ENCODE measurements at regions not wholly inside any gene's neighbourhood (a gene's known extent, or its start where the extent isn't known, plus 50 kb on each side); places are given as distances from the start of the nearest gene placed in this dataset.
"Not testable (repeated sequence)": the region's sequence is repeated elsewhere in the genome, so short reads cannot be mapped to it uniquely, and the experiment has no call there.

DNA sequence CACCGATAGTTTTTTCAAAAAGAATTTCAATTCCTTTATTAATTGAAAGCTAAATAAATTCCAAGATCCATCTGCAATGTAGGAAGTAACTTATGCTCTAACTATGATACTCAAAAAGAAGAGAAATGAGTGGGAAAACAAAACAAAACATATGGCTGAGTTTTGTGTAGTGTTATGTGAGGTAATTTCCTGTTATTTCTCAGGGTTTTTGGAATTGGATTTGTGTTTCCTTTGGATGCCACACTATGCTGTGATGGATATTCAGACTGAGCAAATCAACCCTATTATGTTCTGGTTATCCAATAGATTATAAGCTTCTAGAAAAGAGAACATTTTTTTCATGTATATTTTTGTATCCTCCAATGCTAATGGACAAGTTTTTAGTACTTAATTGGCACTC is 73.4 kb upstream of the RAPGEF2 start:
- Histone ChIP-seq H3K27me3 (ENCODE audit: control insufficient read depth, insufficient read depth, low read length) (no peaks in the 10 kb centered on the region), H3K36me3 (ENCODE audit: control insufficient read depth, insufficient read depth, low read length) (no peaks in the 10 kb centered on the region), H3K27ac (ENCODE audit: low read length) (no peak overlapping the region), H3K4me3 (ENCODE audit: low read length) (no peak overlapping the region), H3K9me3 (replicated peaks; ENCODE audit: control insufficient read depth, low read depth, low read length) (no peaks in the 10 kb centered on the region), H3K4me1 (ENCODE audit: control insufficient read depth, insufficient read depth, low read length) (no peaks in the 10 kb centered on the region)
- no CpG with 5 or more reads among the region's 1 CpG for WGBS (ENCODE audit: insufficient coverage)
- no peak for DNase-seq

DNA sequence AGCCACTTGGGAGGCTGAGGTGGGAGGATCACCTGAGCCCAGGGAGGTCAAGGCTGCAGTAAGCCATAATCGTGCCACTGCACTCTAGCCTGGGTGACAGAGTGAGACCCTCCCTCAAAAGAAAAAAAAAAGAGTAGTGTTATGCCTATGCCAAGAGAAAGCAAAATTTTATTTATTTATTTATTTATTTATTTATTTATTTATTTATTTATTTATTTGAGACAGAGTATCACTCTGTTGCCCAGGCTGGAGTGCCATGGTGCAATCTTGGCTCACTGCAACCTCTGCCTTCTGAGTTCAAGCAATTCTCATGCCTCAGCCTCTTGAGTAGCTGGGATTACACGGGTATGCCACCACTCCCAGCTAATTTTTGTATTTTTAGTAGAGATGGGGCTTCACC is 72.6 kb upstream of the RAPGEF2 start:
- no CpG with 5 or more reads among the region's 2 CpGs for whole genome bisulfite sequencing (ENCODE audit: insufficient coverage)
- H3K4me3 ChIP-seq (ENCODE audit: low read length); H3K27me3 ChIP-seq (ENCODE audit: control insufficient read depth, insufficient read depth, low read length); H3K27ac ChIP-seq (ENCODE audit: low read length); DNase-seq; H3K36me3 ChIP-seq (ENCODE audit: control insufficient read depth, insufficient read depth, low read length); H3K4me1 ChIP-seq (ENCODE audit: control insufficient read depth, insufficient read depth, low read length); H3K9me3 ChIP-seq (replicated peaks; ENCODE audit: control insufficient read depth, low read depth, low read length): not testable (repeated sequence)

DNA sequence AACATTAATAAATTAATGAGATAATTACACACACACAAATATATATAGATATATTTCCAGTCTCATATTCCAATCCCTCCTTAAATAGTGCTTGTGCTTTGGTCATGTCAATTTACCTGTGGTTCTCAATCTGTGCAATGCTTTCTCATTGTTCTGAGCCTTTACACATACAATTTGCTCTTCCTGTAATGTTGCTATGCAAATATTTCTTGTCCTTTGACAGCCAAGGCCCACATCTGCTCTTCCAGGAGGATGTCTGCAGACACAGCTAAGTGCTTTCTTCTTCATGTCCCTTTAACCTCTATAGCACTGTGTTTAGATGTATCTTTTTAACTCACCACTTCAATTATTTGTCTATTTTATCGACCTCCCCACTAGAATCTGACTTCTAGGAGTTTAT is 67.3 kb upstream of the RAPGEF2 start:
- Histone ChIP-seq H3K36me3 (ENCODE audit: control insufficient read depth, insufficient read depth, low read length) (no peaks in the 10 kb centered on the region), H3K4me3 (ENCODE audit: low read length) (no peak overlapping the region), H3K27me3 (ENCODE audit: control insufficient read depth, insufficient read depth, low read length) (no peaks in the 10 kb centered on the region), H3K27ac (ENCODE audit: low read length) (no peak overlapping the region), H3K4me1 (ENCODE audit: control insufficient read depth, insufficient read depth, low read length) (no peaks in the 10 kb centered on the region), H3K9me3 (replicated peaks; ENCODE audit: control insufficient read depth, low read depth, low read length) (no peaks in the 10 kb centered on the region)
- WGBS (ENCODE audit: insufficient coverage), result no CpG with 5 or more reads among the region's 1 CpG
- DNase-seq, result no peak

DNA sequence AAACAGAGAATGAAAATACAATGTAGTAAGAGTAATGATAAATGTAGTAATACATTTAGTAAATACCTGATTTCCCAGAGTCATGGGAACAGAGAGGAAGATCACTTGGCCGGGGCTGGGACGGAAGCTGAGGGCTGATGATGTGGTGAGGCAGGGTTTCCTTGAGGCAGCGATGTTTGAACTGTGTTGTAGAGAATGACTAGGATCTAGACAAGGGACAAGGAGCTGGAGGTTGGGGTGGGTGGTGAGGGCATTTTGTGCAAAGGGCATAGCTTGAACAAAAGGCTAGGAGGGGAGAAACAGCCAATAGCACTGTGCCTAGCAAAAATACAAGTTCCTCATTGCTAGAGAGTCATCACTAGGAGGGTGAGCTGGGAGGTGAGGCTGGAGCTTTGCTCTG is 64.3 kb upstream of the RAPGEF2 start:
- Histone ChIP-seq H3K27ac (ENCODE audit: low read length) (no peak overlapping the region), H3K36me3 (ENCODE audit: control insufficient read depth, insufficient read depth, low read length) (no peaks in the 10 kb centered on the region), H3K4me1 (ENCODE audit: control insufficient read depth, insufficient read depth, low read length) (no peaks in the 10 kb centered on the region), H3K4me3 (ENCODE audit: low read length) (no peak overlapping the region), H3K9me3 (replicated peaks; ENCODE audit: control insufficient read depth, low read depth, low read length) (no peaks in the 10 kb centered on the region), H3K27me3 (ENCODE audit: control insufficient read depth, insufficient read depth, low read length) (no peaks in the 10 kb centered on the region)
- no peak for DNase-seq
- WGBS (ENCODE audit: insufficient coverage), result 81% methylated on average over 3 of the region's 3 CpGs

DNA sequence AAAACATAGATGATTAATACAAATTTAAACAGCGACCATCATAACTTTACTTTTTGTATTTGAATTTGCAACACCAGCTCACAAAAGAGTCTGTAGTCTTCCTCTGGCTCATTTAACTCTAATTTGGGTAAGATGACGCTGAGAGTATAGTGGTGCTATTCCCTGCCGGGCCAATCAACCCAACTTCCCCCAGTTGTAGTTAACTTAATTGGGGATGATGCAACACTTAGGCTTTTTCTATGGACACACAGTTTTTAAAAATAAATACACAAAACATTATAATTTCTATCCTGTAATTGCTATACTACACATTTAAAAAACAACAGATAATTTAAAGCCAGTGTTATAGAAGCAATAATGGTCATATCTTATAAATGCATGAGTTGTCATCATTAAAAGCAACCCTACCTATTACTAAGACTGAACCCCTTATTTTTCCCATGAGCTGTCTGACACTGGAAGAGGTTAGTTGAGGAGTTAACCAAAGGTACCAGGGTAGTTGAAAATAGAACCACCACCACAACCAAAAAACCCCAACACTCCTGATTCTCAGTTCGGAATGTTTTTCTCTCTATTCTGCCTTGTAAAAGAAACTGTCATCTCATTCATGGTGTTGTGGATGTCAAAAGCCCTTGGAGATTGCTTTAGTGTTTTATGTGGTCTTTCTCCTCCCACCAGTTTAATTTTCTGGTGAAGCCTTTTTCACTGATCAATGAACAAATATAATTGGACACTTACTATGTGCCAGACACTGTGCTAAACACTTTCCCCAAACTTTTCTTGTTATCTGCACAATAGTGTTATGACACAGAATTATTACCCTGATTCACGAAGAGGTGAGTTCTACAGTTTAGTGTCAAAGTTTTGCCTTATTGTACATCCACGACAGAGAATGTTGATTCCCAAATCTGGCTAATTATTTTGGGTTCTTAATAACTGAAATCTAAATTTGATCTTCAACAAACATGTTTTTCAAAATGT is 61.5 kb upstream of the RAPGEF2 start:
- H3K9me3 ChIP-seq (replicated peaks; ENCODE audit: control insufficient read depth, low read depth, low read length), result no peaks in the 10 kb centered on the region
- no peaks in the 10 kb centered on the region for H3K36me3 ChIP-seq (ENCODE audit: control insufficient read depth, insufficient read depth, low read length)
- no peaks in the 10 kb centered on the region for H3K27me3 ChIP-seq (ENCODE audit: control insufficient read depth, insufficient read depth, low read length)
- DNase-seq, result no peak
- H3K4me3 ChIP-seq (ENCODE audit: low read length), result no peak overlapping the region
- no CpG with 5 or more reads among the region's 6 CpGs for WGBS (ENCODE audit: insufficient coverage)
- H3K27ac ChIP-seq (ENCODE audit: low read length), result no peak overlapping the region
- no peaks in the 10 kb centered on the region for H3K4me1 ChIP-seq (ENCODE audit: control insufficient read depth, insufficient read depth, low read length)

GRCh38 chr4:159042097-159042605 is 60.7 kb upstream of the RAPGEF2 start:
- WGBS (ENCODE audit: insufficient coverage), result 28% methylated on average over 5 of the region's 5 CpGs
- DNase-seq, result peak; percentile 32
- no peak overlapping the region for H3K4me3 ChIP-seq (ENCODE audit: low read length)

GRCh38 chr4:159042868-159043267 is 60.0 kb upstream of the RAPGEF2 start:
- 96% methylated on average over 3 of the region's 4 CpGs for WGBS (ENCODE audit: insufficient coverage)

More at GRCh38 chr4:159042097-159042605, 60.7 kb upstream of the RAPGEF2 start:
- Histone ChIP-seq H3K9me3 (replicated peaks; ENCODE audit: control insufficient read depth, low read depth, low read length) (no peaks in the 10 kb centered on the region), H3K4me1 (ENCODE audit: control insufficient read depth, insufficient read depth, low read length) (no peaks in the 10 kb centered on the region), H3K27ac (ENCODE audit: low read length) (no peak overlapping the region), H3K36me3 (ENCODE audit: control insufficient read depth, insufficient read depth, low read length) (no peaks in the 10 kb centered on the region), H3K27me3 (ENCODE audit: control insufficient read depth, insufficient read depth, low read length) (no peaks in the 10 kb centered on the region)

DNA sequence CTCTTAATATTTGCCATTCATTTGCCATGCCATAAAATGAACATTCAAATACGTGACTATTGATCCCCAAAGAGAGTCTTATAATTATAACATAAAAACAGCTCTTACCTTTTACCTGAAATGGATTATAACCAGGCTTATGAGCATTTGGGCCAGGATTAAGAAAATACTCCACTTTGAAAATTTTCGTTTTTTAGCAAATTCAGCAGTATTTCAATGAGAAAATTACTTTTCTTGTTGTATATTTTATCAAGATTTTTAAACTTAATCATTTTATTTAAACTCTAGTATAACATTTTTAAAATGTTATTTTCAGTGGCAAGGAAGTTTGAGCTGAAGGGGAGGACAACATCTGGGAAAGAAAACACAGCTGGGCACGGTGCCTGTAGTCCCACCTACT is 59.0 kb upstream of the RAPGEF2 start:
- Histone ChIP-seq H3K4me3 (ENCODE audit: low read length) (no peak overlapping the region), H3K4me1 (ENCODE audit: control insufficient read depth, insufficient read depth, low read length) (peaks cover 2% of the 10 kb centered on the region), H3K36me3 (ENCODE audit: control insufficient read depth, insufficient read depth, low read length) (no peaks in the 10 kb centered on the region), H3K27me3 (ENCODE audit: control insufficient read depth, insufficient read depth, low read length) (no peaks in the 10 kb centered on the region), H3K27ac (ENCODE audit: low read length) (no peak overlapping the region), H3K9me3 (replicated peaks; ENCODE audit: control insufficient read depth, low read depth, low read length) (no peaks in the 10 kb centered on the region)
- whole genome bisulfite sequencing (ENCODE audit: insufficient coverage), result 40% methylated on average over 1 of the region's 3 CpGs
- no peak for DNase-seq

More at GRCh38 chr4:159042868-159043267, 60.0 kb upstream of the RAPGEF2 start:
- no peaks in the 10 kb centered on the region for H3K9me3 ChIP-seq (replicated peaks; ENCODE audit: control insufficient read depth, low read depth, low read length)
- H3K4me1 ChIP-seq (ENCODE audit: control insufficient read depth, insufficient read depth, low read length), result no peaks in the 10 kb centered on the region
- no peak overlapping the region for H3K27ac ChIP-seq (ENCODE audit: low read length)
- no peaks in the 10 kb centered on the region for H3K36me3 ChIP-seq (ENCODE audit: control insufficient read depth, insufficient read depth, low read length)
- H3K4me3 ChIP-seq (ENCODE audit: low read length), result no peak overlapping the region
- no peaks in the 10 kb centered on the region for H3K27me3 ChIP-seq (ENCODE audit: control insufficient read depth, insufficient read depth, low read length)
- no peak for DNase-seq

DNA sequence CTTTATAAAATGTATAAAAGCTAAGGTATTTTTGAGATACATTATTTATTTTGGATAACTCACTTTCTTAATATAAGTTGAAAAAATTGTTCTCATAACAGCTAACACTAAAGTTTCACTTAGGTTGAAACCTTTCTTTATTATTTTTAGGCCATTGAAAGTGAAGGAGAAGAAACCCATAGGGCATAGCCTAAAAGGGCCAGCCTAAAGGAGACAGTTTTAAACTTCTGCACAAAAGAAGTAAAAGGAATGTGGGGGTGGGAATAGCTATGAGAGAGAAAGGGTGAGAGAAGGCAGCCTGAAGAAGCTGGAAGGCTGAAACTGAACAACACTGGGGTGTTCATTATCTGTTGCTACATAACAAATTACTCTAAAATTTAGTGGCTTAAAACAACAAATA is 57.6 kb upstream of the RAPGEF2 start:
- no peaks in the 10 kb centered on the region for H3K9me3 ChIP-seq (replicated peaks; ENCODE audit: control insufficient read depth, low read depth, low read length)
- DNase-seq, result no peak
- H3K27me3 ChIP-seq (ENCODE audit: control insufficient read depth, insufficient read depth, low read length), result no peaks in the 10 kb centered on the region
- H3K27ac ChIP-seq (ENCODE audit: low read length), result no peak overlapping the region
- no peaks in the 10 kb centered on the region for H3K36me3 ChIP-seq (ENCODE audit: control insufficient read depth, insufficient read depth, low read length)
- H3K4me3 ChIP-seq (ENCODE audit: low read length), result no peak overlapping the region
- peaks cover 2% of the 10 kb centered on the region for H3K4me1 ChIP-seq (ENCODE audit: control insufficient read depth, insufficient read depth, low read length)

DNA sequence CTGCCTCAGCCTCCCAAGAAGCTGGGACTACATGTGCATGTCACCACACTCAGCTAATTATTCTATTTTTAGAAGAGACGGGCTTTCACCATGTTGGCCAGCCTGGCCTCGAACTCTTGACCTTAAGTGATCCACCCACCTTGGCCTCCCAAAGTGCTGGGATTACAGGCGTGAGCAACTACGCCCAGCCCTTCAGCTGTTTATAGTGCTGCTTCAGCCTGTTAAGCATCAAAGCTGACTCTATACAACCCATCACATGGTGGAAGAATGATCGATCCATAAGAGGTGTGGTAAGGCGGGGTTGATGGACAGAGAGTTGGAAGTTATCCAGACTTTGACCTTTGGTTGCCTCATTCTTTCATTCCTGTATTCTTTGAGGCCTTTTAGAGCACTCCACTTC is 56.2 kb upstream of the RAPGEF2 start:
- H3K4me1 ChIP-seq (ENCODE audit: control insufficient read depth, insufficient read depth, low read length), result peaks cover 2% of the 10 kb centered on the region
- H3K27me3 ChIP-seq (ENCODE audit: control insufficient read depth, insufficient read depth, low read length), result no peaks in the 10 kb centered on the region
- H3K9me3 ChIP-seq (replicated peaks; ENCODE audit: control insufficient read depth, low read depth, low read length), result no peaks in the 10 kb centered on the region
- no peak overlapping the region for H3K4me3 ChIP-seq (ENCODE audit: low read length)
- no peak for DNase-seq
- WGBS (ENCODE audit: insufficient coverage), result 100% methylated on average over 2 of the region's 6 CpGs
- H3K36me3 ChIP-seq (ENCODE audit: control insufficient read depth, insufficient read depth, low read length), result no peaks in the 10 kb centered on the region
- H3K27ac ChIP-seq (ENCODE audit: low read length), result no peak overlapping the region
